WTC11 (cell line): ENCODE measurements at regions not wholly inside any gene's neighbourhood (a gene's known extent, or its start where the extent isn't known, plus 50 kb on each side); places are given as distances from the start of the nearest gene placed in this dataset.
"Not testable (repeated sequence)": the region's sequence is repeated elsewhere in the genome, so short reads cannot be mapped to it uniquely, and the experiment has no call there.

Experiments
- ATAC-seq: fragments of 200-7000 bp; cut with Tn5 transposase; 2 replicates; pipeline ENCODE4 v1.10.0; 2021; ENCODE audit warnings: mild to moderate bottlenecking, moderate library complexity
- CTCF ChIA-PET: fragments of 300-600 bp; sonication (Branson Sonifier 250); formaldehyde crosslinking; loops from one replicate; lab custom pipeline; 2021; ENCODE audit warnings: antibody characterized with exemption; lab: Charles Lee
- POLR2A ChIA-PET: fragments of 350-600 bp; sonication (Branson Sonifier 250); formaldehyde crosslinking; loops from one replicate; lab custom pipeline; 2021; ENCODE audit warnings: antibody characterized with exemption; lab: Charles Lee
- DNase-seq: peaks from one replicate; pipeline ENCODE4 v3.0.0; 2021; ENCODE audit warnings: low spot score
- H3K27ac Mint-ChIP-seq: 2 replicates; pipeline ENCODE4 v1.8.0; 2021; ENCODE audit warnings: mixed read lengths
- H3K27me3 Mint-ChIP-seq: 2 replicates; pipeline ENCODE4 v1.8.0; 2021; ENCODE audit warnings: low read depth, mild to moderate bottlenecking, moderate library complexity, mixed read lengths
- H3K36me3 Mint-ChIP-seq: 2 replicates; pipeline ENCODE4 v1.8.0; 2021; ENCODE audit warnings: mixed read lengths
- H3K4me1 Mint-ChIP-seq: 2 replicates; pipeline ENCODE4 v1.8.0; 2022; ENCODE audit warnings: mixed read lengths
- H3K4me3 Mint-ChIP-seq: 2 replicates; pipeline ENCODE4 v1.8.0; 2021; ENCODE audit warnings: mild to moderate bottlenecking, moderate library complexity, mixed read lengths
- H3K9me3 Mint-ChIP-seq: 2 replicates; pipeline ENCODE4 v1.8.0; 2021; ENCODE audit warnings: mixed read lengths
- AFF4 ChIP-seq: sonication (generic); formaldehyde crosslinking; IDR thresholded peaks from 2 replicates; pipeline ENCODE4 v1.8.1; 2023; ENCODE audit warnings: mild to moderate bottlenecking, missing genetic modification reagents, borderline replicate concordance
- AR ChIP-seq: fragments of 250-450 bp; sonication (Bioruptor Pico); IDR thresholded peaks from 2 replicates; pipeline ENCODE4 v1.9.0; 2021; ENCODE audit warnings: mild to moderate bottlenecking
- CDX4 ChIP-seq: fragments of 250-450 bp; sonication (Bioruptor Pico); IDR thresholded peaks from 2 replicates; pipeline ENCODE4 v1.9.0; 2021; ENCODE audit warnings: moderate library complexity, mild to moderate bottlenecking, inconsistent platforms, borderline replicate concordance
- E2F1 ChIP-seq: sonication (generic); formaldehyde crosslinking; IDR thresholded peaks from 2 replicates; pipeline ENCODE4 v1.8.0; 2022; ENCODE audit warnings: mild to moderate bottlenecking, missing genetic modification reagents
- ELF4 ChIP-seq: sonication (generic); formaldehyde crosslinking; IDR thresholded peaks from 2 replicates; pipeline ENCODE4 v1.8.1; 2022; ENCODE audit warnings: low read depth, mild to moderate bottlenecking, moderate library complexity, missing genetic modification reagents
- EMX1 ChIP-seq: fragments of 250-450 bp; sonication (Bioruptor Pico); IDR thresholded peaks from 2 replicates; pipeline ENCODE4 v1.8.0; 2021; ENCODE audit warnings: mild to moderate bottlenecking
- ERG ChIP-seq: fragments of 250-450 bp; sonication (Bioruptor Pico); IDR thresholded peaks from 2 replicates; pipeline ENCODE4 v1.8.0; 2021; ENCODE audit warnings: mild to moderate bottlenecking
- FOXP1 ChIP-seq: sonication (generic); formaldehyde crosslinking; IDR thresholded peaks from 2 replicates; pipeline ENCODE4 v1.8.0; 2022; ENCODE audit warnings: missing genetic modification reagents, mild to moderate bottlenecking, moderate library complexity, borderline replicate concordance
- IRF2 ChIP-seq: sonication (generic); formaldehyde crosslinking; IDR thresholded peaks from 2 replicates; pipeline ENCODE4 v1.8.0; 2022; ENCODE audit warnings: low read depth, missing genetic modification reagents, borderline replicate concordance
- JUN ChIP-seq: sonication (generic); formaldehyde crosslinking; IDR thresholded peaks from 2 replicates; pipeline ENCODE4 v1.8.0; 2023; ENCODE audit warnings: mild to moderate bottlenecking, missing genetic modification reagents
- KAT7 ChIP-seq: sonication (generic); formaldehyde crosslinking; IDR thresholded peaks from 2 replicates; pipeline ENCODE4 v1.8.1; 2023; ENCODE audit warnings: missing genetic modification reagents, mild to moderate bottlenecking, borderline replicate concordance
- MLX ChIP-seq: sonication (generic); formaldehyde crosslinking; IDR thresholded peaks from 2 replicates; pipeline ENCODE4 v1.8.1; 2023; ENCODE audit warnings: mild to moderate bottlenecking, missing genetic modification reagents, moderate library complexity
- MXD4 ChIP-seq: fragments of 250-450 bp; sonication (Bioruptor Pico); IDR thresholded peaks from 2 replicates; pipeline ENCODE4 v1.8.0; 2021; ENCODE audit warnings: mild to moderate bottlenecking, moderate library complexity, borderline replicate concordance
- NR2C2 ChIP-seq: sonication (generic); formaldehyde crosslinking; IDR thresholded peaks from 2 replicates; pipeline ENCODE4 v1.8.0; 2022; ENCODE audit warnings: mild to moderate bottlenecking, missing genetic modification reagents
- RELA ChIP-seq: sonication (generic); formaldehyde crosslinking; IDR thresholded peaks from 2 replicates; pipeline ENCODE4 v1.8.1; 2022; ENCODE audit warnings: missing genetic modification reagents, mild to moderate bottlenecking, borderline replicate concordance
- SP1 ChIP-seq: sonication (generic); formaldehyde crosslinking; conservative IDR thresholded peaks from 2 replicates; pipeline ENCODE4 v1.8.1; 2022; ENCODE audit warnings: missing genetic modification reagents
- USF2 ChIP-seq: sonication (generic); formaldehyde crosslinking; IDR thresholded peaks from 2 replicates; pipeline ENCODE4 v1.8.1; 2023; ENCODE audit warnings: mild to moderate bottlenecking, missing genetic modification reagents, moderate library complexity
- ZNF396 ChIP-seq: fragments of 250-450 bp; sonication (Bioruptor Pico); IDR thresholded peaks from 2 replicates; pipeline ENCODE4 v1.8.0; 2021; ENCODE audit warnings: mild to moderate bottlenecking, moderate library complexity, borderline replicate concordance

GRCh38 chr10:51014680-51015389, 59.5 kb upstream of the PRKG1 start:
- peaks cover 5% of the 10 kb centered on the region for H3K36me3 Mint-ChIP-seq
- no peak overlapping the region for H3K4me3 Mint-ChIP-seq
- peaks cover 12% of the 10 kb centered on the region for H3K9me3 Mint-ChIP-seq
- H3K27ac Mint-ChIP-seq: no peak overlapping the region
- CTCF ChIA-PET: interaction anchor here (0.8 kb wide), 1 partner anchor 13 kb away, joined by 3 read pairs; no protein-coding TSS in a partner anchor
- TF ChIP-seq NR2C2: no peak
- no peak for TF ChIP-seq ELF4 (CRISPR knock-in tag)
- TF ChIP-seq AR (CRISPR knock-in tag): no peak
- TF ChIP-seq FOXP1 (CRISPR knock-in tag): no peak
- no peak for TF ChIP-seq MXD4 (CRISPR knock-in tag)
- no peak for TF ChIP-seq KAT7 (CRISPR knock-in tag)
- no peak for TF ChIP-seq EMX1 (CRISPR knock-in tag)
- no peak for TF ChIP-seq USF2 (CRISPR knock-in tag)
- TF ChIP-seq SP1 (CRISPR knock-in tag): no peak
- no peak for TF ChIP-seq ZNF396
- no peak for TF ChIP-seq JUN (CRISPR knock-in tag)
- no peak for TF ChIP-seq ERG (CRISPR knock-in tag)
- TF ChIP-seq IRF2: no peak
- no peak for TF ChIP-seq E2F1 (CRISPR knock-in tag)
- TF ChIP-seq CDX4 (CRISPR knock-in tag): no peak
- no peak for TF ChIP-seq RELA
- no peak for TF ChIP-seq AFF4 (CRISPR knock-in tag)
- no peak for TF ChIP-seq MLX
- TF ChIP-seq, all 79 proteins: peak for 0
- POLR2A ChIA-PET: no interaction called here
- H3K4me1 Mint-ChIP-seq: no peaks in the 10 kb centered on the region
- DNase-seq (no peak), ATAC-seq (no peak)
- H3K27me3 Mint-ChIP-seq: no peaks in the 10 kb centered on the region

GRCh38 chr10:51015390-51015754, 58.9 kb upstream of the PRKG1 start:
- H3K27me3 Mint-ChIP-seq, ATAC-seq, H3K4me1 Mint-ChIP-seq, H3K27ac Mint-ChIP-seq, CTCF ChIA-PET, H3K4me3 Mint-ChIP-seq, POLR2A ChIA-PET, H3K36me3 Mint-ChIP-seq, DNase-seq: not testable (repeated sequence)
- H3K9me3 Mint-ChIP-seq: peaks cover 12% of the 10 kb centered on the region
